ENCODE measurements at regions not wholly inside any gene's neighbourhood (a gene's known extent, or its start where the extent isn't known, plus 50 kb on each side); places are given as distances from the start of the nearest gene placed in this dataset.

DNA sequence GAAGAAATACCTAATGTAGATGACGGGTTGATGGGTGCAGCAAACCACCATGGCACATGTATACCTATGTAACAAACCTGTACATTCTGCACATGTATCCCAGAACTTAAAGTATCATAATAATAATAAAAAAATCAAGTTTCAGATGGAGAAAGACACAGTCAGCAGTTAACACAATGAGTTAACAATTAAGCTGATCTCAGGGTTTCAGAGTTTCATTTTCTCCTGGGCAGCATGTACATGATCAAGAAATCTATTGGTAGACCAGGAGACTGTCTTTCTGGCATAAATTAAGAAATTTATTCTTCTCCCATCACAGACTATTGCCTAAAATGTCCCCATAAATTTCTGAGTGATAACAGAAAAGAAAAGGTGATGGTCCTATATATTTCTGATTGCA, 155.3 kb downstream of the RAD51AP2 start:
- TF ChIP-seq POLR2A (IDR thresholded peaks at IDR 0.05; ENCODE audit: low read depth, low read length) (no peak), POLR2AphosphoS5 (IDR thresholded peaks at IDR 0.05; ENCODE audit: low read depth, low read length) (no peak), POU2F2 (IDR thresholded peaks at IDR 0.05; ENCODE audit: low read depth, low read length) (no peak), SPI1 (IDR thresholded peaks at IDR 0.05; ENCODE audit: low read depth, low read length) (no peak)
